ENCODE measurements at regions not wholly inside any gene's neighbourhood (a gene's known extent, or its start where the extent isn't known, plus 50 kb on each side); places are given as distances from the start of the nearest gene placed in this dataset.
A peak's percentile ranks its signal among the peaks of the same experiment; 100 is the strongest.
"Not testable (repeated sequence)": the region's sequence is repeated elsewhere in the genome, so short reads cannot be mapped to it uniquely, and the experiment has no call there.

GRCh38 chr16:88274126-88274750 is 108.5 kb upstream of the ZNF469 start:
- not testable (repeated sequence) for DNase-seq

GRCh38 chr16:88274847-88275246 is 107.9 kb upstream of the ZNF469 start:
- no peak for DNase-seq

GRCh38 chr16:88275336-88276122 is 107.2 kb upstream of the ZNF469 start:
- not testable (repeated sequence) for DNase-seq

- DNase-seq, result not testable (repeated sequence)
These were observed 106.6 kb upstream of the ZNF469 start for GRCh38 chr16:88276123-88276588.

GRCh38 chr16:88276591-88276990 is 106.2 kb upstream of the ZNF469 start:
- no peak for DNase-seq

GRCh38 chr16:88279998-88280397 is 102.8 kb upstream of the ZNF469 start:
- no peak for DNase-seq

GRCh38 chr16:88281858-88282563 is 100.7 kb upstream of the ZNF469 start:
- DNase-seq, result no peak

GRCh38 chr16:88282564-88283395 is 100.0 kb upstream of the ZNF469 start:
- DNase-seq, result no peak

GRCh38 chr16:88283596-88283995 is 99.2 kb upstream of the ZNF469 start:
- no peak for DNase-seq

GRCh38 chr16:88284101-88284500 is 98.7 kb upstream of the ZNF469 start:
- no peak for DNase-seq

- DNase-seq, result no peak
These were observed 97.9 kb upstream of the ZNF469 start for GRCh38 chr16:88284626-88285513.

- no peak for DNase-seq
These were observed 97.3 kb upstream of the ZNF469 start for GRCh38 chr16:88285514-88285822.

GRCh38 chr16:88286301-88286923 is 96.3 kb upstream of the ZNF469 start:
- no peak for DNase-seq

- peak; percentile 83 for DNase-seq
These were observed 95.5 kb upstream of the ZNF469 start for GRCh38 chr16:88287219-88287618.

GRCh38 chr16:88288303-88288702 is 94.5 kb upstream of the ZNF469 start:
- no peak for DNase-seq

GRCh38 chr16:88289001-88289400 is 93.8 kb upstream of the ZNF469 start:
- DNase-seq, result no peak

- DNase-seq, result no peak
These were observed 93.2 kb upstream of the ZNF469 start for GRCh38 chr16:88289561-88289960.

- DNase-seq, result no peak
These were observed 92.8 kb upstream of the ZNF469 start for GRCh38 chr16:88289968-88290401.

GRCh38 chr16:88290850-88291830 is 91.6 kb upstream of the ZNF469 start:
- DNase-seq, result no peak

Measured in 8988T (cell line).